ENCODE measurements at regions not wholly inside any gene's neighbourhood (a gene's known extent, or its start where the extent isn't known, plus 50 kb on each side); places are given as distances from the start of the nearest gene placed in this dataset.

DNA sequence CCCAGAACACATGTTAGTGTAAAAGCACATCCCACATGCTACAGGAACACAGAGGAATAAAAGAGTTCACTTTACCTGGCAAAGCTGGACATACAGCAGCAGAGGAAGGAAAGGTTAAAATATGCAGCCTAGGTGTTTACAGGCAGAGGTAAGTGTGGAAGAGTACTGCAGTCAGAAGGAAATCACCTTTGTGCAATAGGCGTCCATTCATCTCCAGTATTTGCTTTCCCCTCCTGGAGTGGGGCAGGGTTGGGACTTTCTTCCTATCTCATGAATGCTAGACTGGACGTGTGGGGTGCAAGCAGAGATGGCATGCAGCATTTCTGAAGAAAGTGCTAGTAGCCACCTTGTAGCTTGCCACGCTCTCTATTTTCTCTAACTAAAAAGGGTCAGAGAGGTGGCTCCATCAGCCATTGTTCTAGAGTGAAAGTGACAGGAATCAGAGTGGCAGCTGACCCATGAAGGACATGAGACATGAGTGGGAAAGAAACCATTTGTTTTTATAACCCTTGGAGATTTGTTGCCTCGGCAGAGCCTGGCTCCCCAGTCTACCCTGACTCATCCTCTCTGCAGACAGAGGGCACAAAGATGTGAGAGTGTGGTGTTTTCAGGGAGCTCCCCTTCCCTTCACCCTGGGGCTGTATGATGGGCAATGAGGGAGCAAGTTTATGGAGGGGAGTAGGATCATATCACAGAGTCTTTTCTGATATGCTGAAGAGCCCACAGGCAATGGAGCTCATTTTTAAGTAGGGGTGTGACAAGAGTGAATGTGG, 101.2 kb upstream of the SEC61G start:
- TF ChIP-seq CTCF (IDR thresholded peaks at IDR 0.05 in 2 of 3, conservative IDR thresholded peaks at IDR 0.05 in 1 of 3; ENCODE audit: borderline replicate concordance in 1 of 3, insufficient read depth in 1 of 3, low read depth in 2 of 3, low read length in 2 of 3) (no peak), CEBPB (IDR thresholded peaks at IDR 0.05; ENCODE audit: low read depth) (no peak), EZH2 (IDR thresholded peaks at IDR 0.05) (no peak), SP1 (IDR thresholded peaks at IDR 0.05; ENCODE audit: low read depth) (no peak), SIN3A (IDR thresholded peaks at IDR 0.05; ENCODE audit: low read depth) (no peak), ZNF274 (IDR thresholded peaks at IDR 0.05; ENCODE audit: low read depth, low read length) (no peak), POLR2A (IDR thresholded peaks at IDR 0.05; ENCODE audit: borderline replicate concordance, extremely low read depth, insufficient read depth, insufficient read length) (no peak), POLR2AphosphoS5 (IDR thresholded peaks at IDR 0.05; ENCODE audit: low read depth, low read length) (no peak), RAD21 (IDR thresholded peaks at IDR 0.05; ENCODE audit: low read depth) (no peak), EZH2phosphoT487 (IDR thresholded peaks at IDR 0.05; ENCODE audit: borderline replicate concordance) (no peak)
- TF ChIP-seq, protein P1, sequence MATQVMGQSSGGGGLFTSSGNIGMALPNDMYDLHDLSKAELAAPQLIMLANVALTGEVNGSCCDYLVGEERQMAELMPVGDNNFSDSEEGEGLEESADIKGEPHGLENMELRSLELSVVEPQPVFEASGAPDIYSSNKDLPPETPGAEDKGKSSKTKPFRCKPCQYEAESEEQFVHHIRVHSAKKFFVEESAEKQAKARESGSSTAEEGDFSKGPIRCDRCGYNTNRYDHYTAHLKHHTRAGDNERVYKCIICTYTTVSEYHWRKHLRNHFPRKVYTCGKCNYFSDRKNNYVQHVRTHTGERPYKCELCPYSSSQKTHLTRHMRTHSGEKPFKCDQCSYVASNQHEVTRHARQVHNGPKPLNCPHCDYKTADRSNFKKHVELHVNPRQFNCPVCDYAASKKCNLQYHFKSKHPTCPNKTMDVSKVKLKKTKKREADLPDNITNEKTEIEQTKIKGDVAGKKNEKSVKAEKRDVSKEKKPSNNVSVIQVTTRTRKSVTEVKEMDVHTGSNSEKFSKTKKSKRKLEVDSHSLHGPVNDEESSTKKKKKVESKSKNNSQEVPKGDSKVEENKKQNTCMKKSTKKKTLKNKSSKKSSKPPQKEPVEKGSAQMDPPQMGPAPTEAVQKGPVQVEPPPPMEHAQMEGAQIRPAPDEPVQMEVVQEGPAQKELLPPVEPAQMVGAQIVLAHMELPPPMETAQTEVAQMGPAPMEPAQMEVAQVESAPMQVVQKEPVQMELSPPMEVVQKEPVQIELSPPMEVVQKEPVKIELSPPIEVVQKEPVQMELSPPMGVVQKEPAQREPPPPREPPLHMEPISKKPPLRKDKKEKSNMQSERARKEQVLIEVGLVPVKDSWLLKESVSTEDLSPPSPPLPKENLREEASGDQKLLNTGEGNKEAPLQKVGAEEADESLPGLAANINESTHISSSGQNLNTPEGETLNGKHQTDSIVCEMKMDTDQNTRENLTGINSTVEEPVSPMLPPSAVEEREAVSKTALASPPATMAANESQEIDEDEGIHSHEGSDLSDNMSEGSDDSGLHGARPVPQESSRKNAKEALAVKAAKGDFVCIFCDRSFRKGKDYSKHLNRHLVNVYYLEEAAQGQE (IDR thresholded peaks at IDR 0.05; ENCODE audit: low read depth): no peak
- TF ChIP-seq, protein P2, sequence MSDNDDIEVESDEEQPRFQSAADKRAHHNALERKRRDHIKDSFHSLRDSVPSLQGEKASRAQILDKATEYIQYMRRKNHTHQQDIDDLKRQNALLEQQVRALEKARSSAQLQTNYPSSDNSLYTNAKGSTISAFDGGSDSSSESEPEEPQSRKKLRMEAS (IDR thresholded peaks at IDR 0.05): no peak
